ENCODE measurements at regions not wholly inside any gene's neighbourhood (a gene's known extent, or its start where the extent isn't known, plus 50 kb on each side); places are given as distances from the start of the nearest gene placed in this dataset.
"Not testable (repeated sequence)": the region's sequence is repeated elsewhere in the genome, so short reads cannot be mapped to it uniquely, and the experiment has no call there.

DNA sequence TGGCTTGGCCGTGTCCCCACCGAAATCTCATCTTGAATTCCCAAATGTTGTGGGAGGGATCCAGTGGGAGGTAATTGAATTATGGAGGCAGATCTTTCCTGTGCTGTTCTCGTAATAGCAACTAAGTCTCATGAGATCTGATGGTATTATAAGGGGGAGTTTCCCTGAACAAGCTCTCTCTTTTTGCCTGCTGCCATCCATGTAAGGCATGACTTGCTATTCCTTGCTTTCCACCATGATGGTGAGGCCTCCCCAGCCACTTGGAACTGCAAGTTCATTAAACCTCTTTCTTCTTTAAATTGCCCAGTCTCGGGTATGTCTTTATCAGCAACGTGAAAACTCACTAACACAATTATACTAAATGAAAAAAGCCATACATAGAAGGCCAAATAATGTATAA, 101.3 kb upstream of the LYPLAL1 start:
- H3K4me3 Mint-ChIP-seq = no peak overlapping the region
- H3K9me3 Mint-ChIP-seq = peaks cover 31% of the 10 kb centered on the region
- no peaks in the 10 kb centered on the region for H3K27me3 Mint-ChIP-seq (ENCODE audit: low read depth)
- H3K4me1 Mint-ChIP-seq = peaks cover 24% of the 10 kb centered on the region
- TF ChIP-seq, protein P1, sequence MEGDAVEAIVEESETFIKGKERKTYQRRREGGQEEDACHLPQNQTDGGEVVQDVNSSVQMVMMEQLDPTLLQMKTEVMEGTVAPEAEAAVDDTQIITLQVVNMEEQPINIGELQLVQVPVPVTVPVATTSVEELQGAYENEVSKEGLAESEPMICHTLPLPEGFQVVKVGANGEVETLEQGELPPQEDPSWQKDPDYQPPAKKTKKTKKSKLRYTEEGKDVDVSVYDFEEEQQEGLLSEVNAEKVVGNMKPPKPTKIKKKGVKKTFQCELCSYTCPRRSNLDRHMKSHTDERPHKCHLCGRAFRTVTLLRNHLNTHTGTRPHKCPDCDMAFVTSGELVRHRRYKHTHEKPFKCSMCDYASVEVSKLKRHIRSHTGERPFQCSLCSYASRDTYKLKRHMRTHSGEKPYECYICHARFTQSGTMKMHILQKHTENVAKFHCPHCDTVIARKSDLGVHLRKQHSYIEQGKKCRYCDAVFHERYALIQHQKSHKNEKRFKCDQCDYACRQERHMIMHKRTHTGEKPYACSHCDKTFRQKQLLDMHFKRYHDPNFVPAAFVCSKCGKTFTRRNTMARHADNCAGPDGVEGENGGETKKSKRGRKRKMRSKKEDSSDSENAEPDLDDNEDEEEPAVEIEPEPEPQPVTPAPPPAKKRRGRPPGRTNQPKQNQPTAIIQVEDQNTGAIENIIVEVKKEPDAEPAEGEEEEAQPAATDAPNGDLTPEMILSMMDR (IDR thresholded peaks at IDR 0.05; ENCODE audit: unreplicated experiment in 3 of 3) = no peak
- no peak overlapping the region for H3K27ac Mint-ChIP-seq
- peaks cover 14% of the 10 kb centered on the region for H3K36me3 Mint-ChIP-seq (ENCODE audit: low read depth)

DNA sequence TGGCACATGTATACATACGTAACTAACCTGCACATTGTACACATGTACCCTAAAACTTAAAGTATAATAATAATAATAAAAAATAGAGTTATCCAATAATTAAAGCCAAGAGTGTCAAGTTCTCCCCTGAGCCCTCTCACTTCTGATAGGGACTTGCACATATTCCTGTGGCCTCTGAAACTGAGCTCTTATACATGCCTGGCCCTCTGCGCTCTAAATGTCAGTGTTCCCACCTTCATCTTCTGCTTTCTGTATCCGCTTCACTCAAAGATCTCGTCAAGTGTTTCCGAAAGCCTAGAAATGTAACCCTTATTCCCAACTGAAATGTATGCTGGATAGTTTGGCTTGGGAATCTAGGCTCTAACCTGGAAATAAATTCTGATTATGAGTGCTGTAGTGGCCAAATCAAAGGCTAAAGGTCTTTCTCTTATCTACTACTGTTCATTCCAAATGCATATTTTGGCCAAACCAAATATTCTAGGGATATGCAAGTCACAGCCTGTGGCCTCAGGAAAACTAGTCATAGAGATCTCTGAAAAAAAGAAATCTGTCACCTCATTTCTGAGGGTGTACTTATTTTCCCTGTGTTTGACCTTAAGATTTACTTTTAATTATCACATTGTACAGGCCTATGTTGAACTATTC, 99.5 kb upstream of the LYPLAL1 start:
- Mint-ChIP-seq H3K36me3 (ENCODE audit: low read depth) (peaks cover 14% of the 10 kb centered on the region), H3K4me1 (peaks cover 34% of the 10 kb centered on the region), H3K27me3 (ENCODE audit: low read depth) (no peaks in the 10 kb centered on the region), H3K9me3 (peaks cover 27% of the 10 kb centered on the region), H3K27ac (peak overlapping the region in 2 of 3 experiments; percentile 40 to 42), H3K4me3 (no peak overlapping the region)
- TF ChIP-seq, protein P1 (IDR thresholded peaks at IDR 0.05; ENCODE audit: unreplicated experiment in 3 of 3) = no peak

DNA sequence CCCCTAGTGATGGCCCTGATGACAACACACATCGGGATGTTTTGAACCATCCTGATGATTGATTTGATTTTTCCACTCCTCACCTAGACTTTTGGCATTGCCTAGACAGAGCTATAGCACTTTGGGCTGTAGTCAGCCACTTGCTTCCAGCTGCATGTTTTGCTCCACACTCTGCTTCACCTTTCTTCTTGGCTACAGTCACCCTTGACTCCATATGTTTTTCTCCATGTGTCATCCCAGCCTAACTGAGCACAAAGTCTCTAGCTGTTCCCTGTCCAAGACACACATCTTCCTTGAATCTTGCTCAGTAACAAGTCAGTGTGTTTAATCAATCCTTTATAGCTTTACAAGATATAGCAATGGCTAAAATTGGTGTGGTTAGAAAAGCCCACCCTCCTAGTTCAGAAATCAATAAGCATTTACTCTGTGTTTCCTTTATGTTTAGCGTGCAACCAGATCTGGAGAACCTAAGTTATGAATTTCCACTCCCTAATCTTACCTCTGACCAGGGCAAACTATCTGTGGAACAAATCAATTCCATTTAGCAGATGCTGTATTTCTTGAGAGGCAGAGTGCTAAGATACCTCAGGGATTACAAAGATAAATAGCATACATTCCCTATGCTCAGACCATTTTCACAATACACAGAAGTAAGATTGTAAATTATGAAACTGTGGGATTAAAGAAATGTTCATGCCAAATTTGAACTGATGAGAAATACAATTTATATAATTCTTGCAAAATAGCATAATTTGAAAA, 98.4 kb upstream of the LYPLAL1 start:
- TF ChIP-seq, protein P1 (IDR thresholded peaks at IDR 0.05; ENCODE audit: unreplicated experiment in 3 of 3) = no peak
- no peaks in the 10 kb centered on the region for H3K27me3 Mint-ChIP-seq (ENCODE audit: low read depth)
- peaks cover 22% of the 10 kb centered on the region for H3K9me3 Mint-ChIP-seq
- peaks cover 14% of the 10 kb centered on the region for H3K36me3 Mint-ChIP-seq (ENCODE audit: low read depth)
- peak overlapping the region; percentile 58 to 77 (median 65) for H3K27ac Mint-ChIP-seq
- peaks cover 34% of the 10 kb centered on the region for H3K4me1 Mint-ChIP-seq
- H3K4me3 Mint-ChIP-seq = no peak overlapping the region

DNA sequence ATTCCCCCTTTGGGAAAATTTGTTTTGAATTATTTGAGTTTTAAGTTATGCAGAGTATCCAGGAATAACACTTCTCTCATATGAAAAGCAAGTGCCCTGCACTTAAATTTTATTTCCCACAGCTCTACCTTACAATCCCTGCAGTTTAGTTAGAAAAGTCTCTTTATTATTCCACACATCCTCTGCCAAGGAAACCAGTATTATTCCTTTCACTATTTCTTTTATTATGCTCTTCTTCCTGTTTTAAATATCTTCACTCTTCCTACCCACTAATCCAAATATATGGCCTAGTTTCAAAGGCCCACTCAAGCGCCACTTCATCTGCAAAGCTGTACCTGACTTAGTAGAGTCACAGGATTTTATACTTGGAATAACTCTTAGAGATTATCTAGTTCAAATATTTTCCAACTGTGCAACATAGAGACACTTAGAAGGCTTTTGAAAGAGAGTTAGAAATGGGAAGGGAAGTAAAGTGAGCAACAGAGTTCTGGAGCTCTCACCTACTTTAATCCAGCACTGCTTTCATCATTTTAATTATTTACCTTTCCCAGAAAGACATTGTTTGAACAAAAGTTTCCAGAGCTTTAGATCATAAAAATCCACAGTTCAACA, 97.2 kb upstream of the LYPLAL1 start:
- Mint-ChIP-seq H3K4me1 (peaks cover 34% of the 10 kb centered on the region), H3K36me3 (ENCODE audit: low read depth) (peaks cover 7% of the 10 kb centered on the region), H3K27ac (peak overlapping the region; percentile 65 to 90 (median 77)), H3K9me3 (peaks cover 15% of the 10 kb centered on the region), H3K27me3 (ENCODE audit: low read depth) (no peaks in the 10 kb centered on the region), H3K4me3 (no peak overlapping the region)
- TF ChIP-seq, protein P1 (IDR thresholded peaks at IDR 0.05; ENCODE audit: unreplicated experiment in 3 of 3) = no peak

DNA sequence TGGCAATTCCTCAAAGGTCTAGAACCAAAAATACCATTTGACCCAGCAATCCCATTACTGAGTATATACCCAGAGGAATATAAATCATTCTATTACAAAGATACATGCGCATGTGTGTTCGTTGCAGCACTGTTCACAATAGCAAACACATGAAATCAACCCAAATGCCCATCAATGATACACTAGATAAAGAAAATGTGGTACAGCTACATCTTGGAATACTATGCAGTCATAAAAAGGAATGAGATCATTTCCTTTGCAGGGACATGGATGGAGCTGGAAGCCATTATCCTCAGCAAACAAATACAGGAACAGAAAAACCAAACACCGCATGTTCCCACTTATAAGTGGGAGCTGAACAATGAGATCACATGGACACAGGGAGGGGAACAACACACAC, 95.9 kb upstream of the LYPLAL1 start:
- Mint-ChIP-seq H3K4me1 (peaks cover 37% of the 10 kb centered on the region), H3K27ac (peak overlapping the region; percentile 30 to 77 (median 65))
- not testable (repeated sequence) for H3K4me3 Mint-ChIP-seq; H3K27me3 Mint-ChIP-seq (ENCODE audit: low read depth); H3K36me3 Mint-ChIP-seq (ENCODE audit: low read depth); H3K9me3 Mint-ChIP-seq

Measured in nephron (organoid).